ENCODE measurements at regions not wholly inside any gene's neighbourhood (a gene's known extent, or its start where the extent isn't known, plus 50 kb on each side); places are given as distances from the start of the nearest gene placed in this dataset.

- BruUV-seq (replicated peaks), result no TSS peak
- intact Hi-C loops (cut with micrococcal nuclease) (no loop called here), in situ Hi-C loops (cut with MboI) (no loop called here)
- POLR2A ChIA-PET, result interaction anchor here (1.4 kb wide), 2 partner anchors 9 to 21 kb away, joined by 3 to 6 read pairs; no protein-coding TSS in a partner anchor
- H3K9me1 ChIP-seq (ENCODE audit: control insufficient read depth, insufficient read depth, low read length), result no peaks in the 10 kb centered on the region
- DNase-seq (ENCODE audit: extremely low read depth in 1 of 4, low spot score in 3 of 4) (no peak), FAIRE-seq (no peak), ATAC-seq (no peak)
- H3K9me3 ChIP-seq (replicated peaks; ENCODE audit: control insufficient read depth, insufficient read depth, low read depth, low read length), result no peaks in the 10 kb centered on the region
- no peaks in the 10 kb centered on the region for H4K20me1 ChIP-seq (replicated peaks; ENCODE audit: control insufficient read depth, insufficient read depth, low read length)
- H3K9ac ChIP-seq (ENCODE audit: insufficient read depth in 1 of 2, low read depth in 2 of 2, low read length in 2 of 2), result no peak overlapping the region
- no peak overlapping the region for H3K4me3 ChIP-seq
- no peaks in the 10 kb centered on the region for H3K27me3 ChIP-seq (ENCODE audit: control insufficient read depth in 2 of 2, insufficient read depth in 2 of 2, low read length in 2 of 2)
- H3K27ac ChIP-seq (ENCODE audit: extremely low read depth, low read depth, low read length), result no peak overlapping the region
- peaks cover 0 to 4% of the 10 kb centered on the region in 2 experiments; a peak in 1 of 5 replicates for H3K4me1 ChIP-seq (replicated peaks in 1 of 2; ENCODE audit: control insufficient read depth in 2 of 2, insufficient read depth in 2 of 2, low read length in 2 of 2)
- CTCF ChIA-PET (ENCODE audit: low intra/inter-chr PET ratio), result no interaction called here
- no peaks in the 10 kb centered on the region for H3K36me3 ChIP-seq (ENCODE audit: control insufficient read depth, insufficient read depth, low read length)
- TF ChIP-seq CBFB (CRISPR knock-in tag; IDR thresholded peaks at IDR 0.05) (no peak), NR4A1 (CRISPR knock-in tag; IDR thresholded peaks at IDR 0.05) (no peak), NR4A1 (tag; IDR thresholded peaks at IDR 0.05) (no peak), AFF1 (IDR thresholded peaks at IDR 0.05; ENCODE audit: low read depth in 1 of 2, partially characterized antibody in 2 of 2) (peak in 1 of 2 experiments; percentile 77), ZNF324 (CRISPR knock-in tag; IDR thresholded peaks at IDR 0.05) (no peak), HNRNPUL1 (IDR thresholded peaks at IDR 0.05; ENCODE audit: low read length) (no peak)
- H3K79me2 ChIP-seq (ENCODE audit: control insufficient read depth, insufficient read depth, low read length), result no peaks in the 10 kb centered on the region
- H3K4me2 ChIP-seq (ENCODE audit: insufficient read depth, low read length), result no peak overlapping the region
- H2AFZ ChIP-seq (ENCODE audit: low read depth, low read length), result no peak overlapping the region
- 23% methylated on average over 1 of the region's 1 CpG for WGBS (ENCODE audit: insufficient coverage, low coverage, missing lambda C conversion rate)
Measured at GRCh38 chr1:70768216-70768615, 279.4 kb downstream of the PTGER3 start.

Measured in K562 (cell line).